GM12874 (cell line): ENCODE measurements at regions not wholly inside any gene's neighbourhood (a gene's known extent, or its start where the extent isn't known, plus 50 kb on each side); places are given as distances from the start of the nearest gene placed in this dataset.

Source experiments
- CTCF ChIP-seq: IDR thresholded peaks from 2 replicates; pipeline ENCODE4 v1.5.1; 2011; ENCODE audit warnings: low read depth, mild to moderate bottlenecking, control low read depth, low read length, moderate library complexity; ENCODE audit not compliant: insufficient read depth

GRCh38 chr2:58981237-58981636 lies 740.1 kb upstream of the FANCL start:
- no peak for TF ChIP-seq CTCF

- TF ChIP-seq CTCF: no peak
Observed at GRCh38 chr2:58976375-58977071, 735.4 kb upstream of the FANCL start.

GRCh38 chr2:58974881-58975280 lies 733.8 kb upstream of the FANCL start:
- no peak for TF ChIP-seq CTCF

GRCh38 chr2:58974426-58974825 lies 733.3 kb upstream of the FANCL start:
- no peak for TF ChIP-seq CTCF

GRCh38 chr2:58973811-58974281 lies 732.7 kb upstream of the FANCL start:
- TF ChIP-seq CTCF: no peak

- TF ChIP-seq CTCF: no peak
Observed at GRCh38 chr2:58972737-58973136, 731.6 kb upstream of the FANCL start.

- no peak for TF ChIP-seq CTCF
Observed at GRCh38 chr2:58971511-58972360, 730.6 kb upstream of the FANCL start.
